ENCODE measurements at regions not wholly inside any gene's neighbourhood (a gene's known extent, or its start where the extent isn't known, plus 50 kb on each side); places are given as distances from the start of the nearest gene placed in this dataset.

GRCh38 chr17:77905266-77905665 lies 53.2 kb upstream of the TNRC6C start:
- TF ChIP-seq POLR2AphosphoS5 (IDR thresholded peaks at IDR 0.05; ENCODE audit: insufficient read depth in 1 of 2, low read depth in 1 of 2) (no peak), POLR2A (IDR thresholded peaks at IDR 0.05) (no peak)
- TF ChIP-seq, protein P1, sequence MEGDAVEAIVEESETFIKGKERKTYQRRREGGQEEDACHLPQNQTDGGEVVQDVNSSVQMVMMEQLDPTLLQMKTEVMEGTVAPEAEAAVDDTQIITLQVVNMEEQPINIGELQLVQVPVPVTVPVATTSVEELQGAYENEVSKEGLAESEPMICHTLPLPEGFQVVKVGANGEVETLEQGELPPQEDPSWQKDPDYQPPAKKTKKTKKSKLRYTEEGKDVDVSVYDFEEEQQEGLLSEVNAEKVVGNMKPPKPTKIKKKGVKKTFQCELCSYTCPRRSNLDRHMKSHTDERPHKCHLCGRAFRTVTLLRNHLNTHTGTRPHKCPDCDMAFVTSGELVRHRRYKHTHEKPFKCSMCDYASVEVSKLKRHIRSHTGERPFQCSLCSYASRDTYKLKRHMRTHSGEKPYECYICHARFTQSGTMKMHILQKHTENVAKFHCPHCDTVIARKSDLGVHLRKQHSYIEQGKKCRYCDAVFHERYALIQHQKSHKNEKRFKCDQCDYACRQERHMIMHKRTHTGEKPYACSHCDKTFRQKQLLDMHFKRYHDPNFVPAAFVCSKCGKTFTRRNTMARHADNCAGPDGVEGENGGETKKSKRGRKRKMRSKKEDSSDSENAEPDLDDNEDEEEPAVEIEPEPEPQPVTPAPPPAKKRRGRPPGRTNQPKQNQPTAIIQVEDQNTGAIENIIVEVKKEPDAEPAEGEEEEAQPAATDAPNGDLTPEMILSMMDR (IDR thresholded peaks at IDR 0.05) = no peak
- Histone ChIP-seq H3K4me1 (peaks cover 6% of the 10 kb centered on the region), H3K4me3 (no peak overlapping the region), H3K27me3 (no peaks in the 10 kb centered on the region), H3K36me3 (no peaks in the 10 kb centered on the region), H3K9me3 (no peaks in the 10 kb centered on the region), H3K27ac (no peak overlapping the region)
- DNase-seq (ENCODE audit: extremely low spot score in 2 of 2) = no peak
- intact Hi-C loops (cut with DNase I) = no loop called here

GRCh38 chr17:77905766-77906165 lies 52.7 kb upstream of the TNRC6C start:
- DNase-seq (ENCODE audit: extremely low spot score in 2 of 2) = no peak
- intact Hi-C loops (cut with DNase I) = no loop called here
- Histone ChIP-seq H3K4me3 (no peak overlapping the region), H3K4me1 (peaks cover 6% of the 10 kb centered on the region), H3K9me3 (no peaks in the 10 kb centered on the region), H3K36me3 (no peaks in the 10 kb centered on the region), H3K27ac (no peak overlapping the region), H3K27me3 (no peaks in the 10 kb centered on the region)
- TF ChIP-seq POLR2AphosphoS5 (IDR thresholded peaks at IDR 0.05; ENCODE audit: insufficient read depth in 1 of 2, low read depth in 1 of 2) = no peak
- no peak for TF ChIP-seq POLR2A (IDR thresholded peaks at IDR 0.05)
- TF ChIP-seq, protein P1 (IDR thresholded peaks at IDR 0.05) = no peak

- H3K27ac ChIP-seq = no peak overlapping the region
- H3K4me1 ChIP-seq = peaks cover 6% of the 10 kb centered on the region
- TF ChIP-seq, protein P1 (IDR thresholded peaks at IDR 0.05) = no peak
- TF ChIP-seq POLR2AphosphoS5 (IDR thresholded peaks at IDR 0.05; ENCODE audit: insufficient read depth in 1 of 2, low read depth in 1 of 2) (no peak), POLR2A (IDR thresholded peaks at IDR 0.05) (no peak)
- H3K36me3 ChIP-seq = no peaks in the 10 kb centered on the region
- no peaks in the 10 kb centered on the region for H3K9me3 ChIP-seq
- H3K4me3 ChIP-seq = no peak overlapping the region
- intact Hi-C loops (cut with DNase I) = no loop called here
- DNase-seq (ENCODE audit: extremely low spot score in 2 of 2) = no peak
- no peaks in the 10 kb centered on the region for H3K27me3 ChIP-seq
These were observed 52.1 kb upstream of the TNRC6C start for GRCh38 chr17:77906377-77906871.

DNA sequence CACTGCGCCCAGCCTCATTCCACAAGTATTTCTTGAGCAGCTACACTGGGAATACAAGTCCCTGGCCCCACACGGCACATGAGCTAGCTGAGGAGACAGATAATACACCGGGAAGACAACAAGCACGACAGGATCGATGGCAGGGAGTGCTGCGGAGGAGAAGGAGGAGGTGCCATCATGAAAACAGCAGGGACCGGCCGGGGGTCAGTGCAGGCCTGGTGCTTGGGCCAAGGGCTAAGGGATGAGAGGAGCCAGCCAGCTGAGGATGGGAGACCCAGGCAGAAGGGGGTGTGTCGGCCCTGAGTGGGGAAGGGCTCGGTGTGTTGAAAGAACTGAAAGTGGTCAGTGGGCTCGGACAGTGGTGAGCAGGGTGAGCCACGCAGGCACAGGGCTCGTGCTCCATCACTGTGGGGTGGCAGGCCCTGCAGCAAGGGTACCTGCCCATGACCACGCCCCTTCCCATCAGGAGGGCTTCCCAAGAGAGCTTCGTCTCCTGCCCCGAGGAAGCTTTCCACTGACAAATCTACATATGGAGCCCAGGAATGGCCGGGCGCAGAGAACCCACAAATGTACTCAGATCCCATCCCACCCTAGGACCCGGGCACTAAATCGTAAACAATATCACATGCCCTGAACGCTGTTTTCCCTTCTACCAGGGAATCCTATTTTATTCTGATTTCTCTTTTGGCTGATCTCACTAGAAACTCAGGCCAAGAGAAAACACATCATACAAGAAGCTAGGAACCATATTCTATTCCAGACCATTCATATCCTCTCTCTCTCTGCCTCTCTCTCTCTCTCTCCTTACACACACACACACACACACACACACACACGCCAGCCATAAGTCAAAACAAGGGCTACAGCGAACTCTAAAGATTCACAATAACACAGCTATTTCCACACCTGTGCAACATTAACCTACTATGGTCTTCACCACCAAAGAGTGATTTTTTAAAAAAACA lies 50.7 kb upstream of the TNRC6C start:
- no peak overlapping the region for H3K4me3 ChIP-seq
- no peaks in the 10 kb centered on the region for H3K36me3 ChIP-seq
- H3K9me3 ChIP-seq = no peaks in the 10 kb centered on the region
- no peak overlapping the region for H3K27ac ChIP-seq
- no peaks in the 10 kb centered on the region for H3K27me3 ChIP-seq
- peaks cover 6% of the 10 kb centered on the region for H3K4me1 ChIP-seq
- no peak for TF ChIP-seq POLR2AphosphoS5 (IDR thresholded peaks at IDR 0.05; ENCODE audit: insufficient read depth in 1 of 2, low read depth in 1 of 2)
- TF ChIP-seq, protein P1 (IDR thresholded peaks at IDR 0.05) = no peak
- TF ChIP-seq POLR2A (IDR thresholded peaks at IDR 0.05) = no peak
- intact Hi-C loops (cut with DNase I) = no loop called here
- no peak for DNase-seq (ENCODE audit: extremely low spot score in 2 of 2)

- no peak overlapping the region for H3K27ac ChIP-seq
- H3K9me3 ChIP-seq = no peaks in the 10 kb centered on the region
- no peak for DNase-seq (ENCODE audit: extremely low spot score in 2 of 2)
- intact Hi-C loops (cut with DNase I) = no loop called here
- H3K27me3 ChIP-seq = no peaks in the 10 kb centered on the region
- H3K36me3 ChIP-seq = no peaks in the 10 kb centered on the region
- H3K4me3 ChIP-seq = no peak overlapping the region
- H3K4me1 ChIP-seq = peaks cover 6% of the 10 kb centered on the region
- TF ChIP-seq POLR2A (IDR thresholded peaks at IDR 0.05) (no peak), POLR2AphosphoS5 (IDR thresholded peaks at IDR 0.05; ENCODE audit: insufficient read depth in 1 of 2, low read depth in 1 of 2) (no peak)
- TF ChIP-seq, protein P1 (IDR thresholded peaks at IDR 0.05) = no peak
These were observed 50.0 kb upstream of the TNRC6C start for GRCh38 chr17:77908501-77908900.

All from vagina (tissue), 2 donors.